ENCODE measurements at regions not wholly inside any gene's neighbourhood (a gene's known extent, or its start where the extent isn't known, plus 50 kb on each side); places are given as distances from the start of the nearest gene placed in this dataset.

- TF ChIP-seq POLR2AphosphoS5 (IDR thresholded peaks at IDR 0.05; ENCODE audit: low read depth) (no peak), EZH2 (IDR thresholded peaks at IDR 0.05; ENCODE audit: low read depth, unreplicated experiment) (no peak), JUNB (IDR thresholded peaks at IDR 0.05; ENCODE audit: unreplicated experiment) (no peak), EZH2phosphoT487 (IDR thresholded peaks at IDR 0.05; ENCODE audit: unreplicated experiment) (no peak)
- TF ChIP-seq, protein P1, sequence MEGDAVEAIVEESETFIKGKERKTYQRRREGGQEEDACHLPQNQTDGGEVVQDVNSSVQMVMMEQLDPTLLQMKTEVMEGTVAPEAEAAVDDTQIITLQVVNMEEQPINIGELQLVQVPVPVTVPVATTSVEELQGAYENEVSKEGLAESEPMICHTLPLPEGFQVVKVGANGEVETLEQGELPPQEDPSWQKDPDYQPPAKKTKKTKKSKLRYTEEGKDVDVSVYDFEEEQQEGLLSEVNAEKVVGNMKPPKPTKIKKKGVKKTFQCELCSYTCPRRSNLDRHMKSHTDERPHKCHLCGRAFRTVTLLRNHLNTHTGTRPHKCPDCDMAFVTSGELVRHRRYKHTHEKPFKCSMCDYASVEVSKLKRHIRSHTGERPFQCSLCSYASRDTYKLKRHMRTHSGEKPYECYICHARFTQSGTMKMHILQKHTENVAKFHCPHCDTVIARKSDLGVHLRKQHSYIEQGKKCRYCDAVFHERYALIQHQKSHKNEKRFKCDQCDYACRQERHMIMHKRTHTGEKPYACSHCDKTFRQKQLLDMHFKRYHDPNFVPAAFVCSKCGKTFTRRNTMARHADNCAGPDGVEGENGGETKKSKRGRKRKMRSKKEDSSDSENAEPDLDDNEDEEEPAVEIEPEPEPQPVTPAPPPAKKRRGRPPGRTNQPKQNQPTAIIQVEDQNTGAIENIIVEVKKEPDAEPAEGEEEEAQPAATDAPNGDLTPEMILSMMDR (conservative IDR thresholded peaks at IDR 0.05; ENCODE audit: low read depth in 2 of 2), result no peak
Observed at GRCh38 chr6:119845161-119845560, 495.6 kb upstream of the MAN1A1 start.
